HS-5 (cell line): ENCODE measurements at regions not wholly inside any gene's neighbourhood (a gene's known extent, or its start where the extent isn't known, plus 50 kb on each side); places are given as distances from the start of the nearest gene placed in this dataset.

Experiments used
- DNase-seq: peaks from one replicate; pipeline ENCODE4 v3.0.0-alpha.2; 2012; ENCODE audit warnings: low read depth

GRCh38 chr2:149743842-149744448 lies 156.4 kb upstream of the MMADHC start:
- peak; percentile 97 for DNase-seq

- peak; percentile 96 for DNase-seq
Measured at GRCh38 chr2:149741646-149742045, 154.1 kb upstream of the MMADHC start.

GRCh38 chr2:149740490-149740889 lies 152.9 kb upstream of the MMADHC start:
- DNase-seq: no peak

GRCh38 chr2:149739883-149740265 lies 152.3 kb upstream of the MMADHC start:
- no peak for DNase-seq

- no peak for DNase-seq
Measured at GRCh38 chr2:149739171-149739882, 151.8 kb upstream of the MMADHC start.

GRCh38 chr2:149738767-149739166 lies 151.2 kb upstream of the MMADHC start:
- no peak for DNase-seq

- no peak for DNase-seq
Measured at GRCh38 chr2:149737896-149738295, 150.3 kb upstream of the MMADHC start.

GRCh38 chr2:149735237-149735958 lies 147.8 kb upstream of the MMADHC start:
- DNase-seq: no peak

GRCh38 chr2:149733936-149734685 lies 146.5 kb upstream of the MMADHC start:
- no peak for DNase-seq

- DNase-seq: no peak
Measured at GRCh38 chr2:149732730-149733290, 145.2 kb upstream of the MMADHC start.

GRCh38 chr2:149732001-149732685 lies 144.6 kb upstream of the MMADHC start:
- peak; percentile 74 for DNase-seq

GRCh38 chr2:149731079-149731478 lies 143.5 kb upstream of the MMADHC start:
- DNase-seq: no peak

GRCh38 chr2:149729586-149729985 lies 142.0 kb upstream of the MMADHC start:
- DNase-seq: no peak

- no peak for DNase-seq
Measured at GRCh38 chr2:149727927-149728326, 140.4 kb upstream of the MMADHC start.

GRCh38 chr2:149725234-149725633 lies 137.7 kb upstream of the MMADHC start:
- no peak for DNase-seq

GRCh38 chr2:149724091-149724490 lies 136.5 kb upstream of the MMADHC start:
- DNase-seq: no peak

GRCh38 chr2:149720615-149721014 lies 133.0 kb upstream of the MMADHC start:
- DNase-seq: no peak

GRCh38 chr2:149719695-149720094 lies 132.1 kb upstream of the MMADHC start:
- DNase-seq: no peak

- no peak for DNase-seq
Measured at GRCh38 chr2:149716687-149717086, 129.1 kb upstream of the MMADHC start.

GRCh38 chr2:149715894-149716293 lies 128.3 kb upstream of the MMADHC start:
- no peak for DNase-seq

- no peak for DNase-seq
Measured at GRCh38 chr2:149715005-149715592, 127.5 kb upstream of the MMADHC start.
